GM23338 (cell line): ENCODE measurements at regions not wholly inside any gene's neighbourhood (a gene's known extent, or its start where the extent isn't known, plus 50 kb on each side); places are given as distances from the start of the nearest gene placed in this dataset.

Experiments used
- ATAC-seq: fragments of 200-7000 bp; cut with Tn5 transposase; 3 replicates; pipeline ENCODE4 v1.9.1; 2020
- DNase-seq: peaks from one replicate; pipeline ENCODE4 v3.0.0-alpha.2; 2015; ENCODE audit warnings: low spot score
- H2AFZ ChIP-seq: fragments of 200-600 bp; sonication (generic); 2 replicates; pipeline ENCODE4 v1.8.0; 2016; ENCODE audit warnings: antibody characterized with exemption, mild to moderate bottlenecking, moderate library complexity
- H3F3A ChIP-seq: fragments of 200-600 bp; sonication (generic); replicated peaks from 2 replicates; pipeline ENCODE4 v1.8.0; 2017; ENCODE audit warnings: antibody characterized with exemption, mixed run types, low read depth
- H3K27ac ChIP-seq: fragments of 200-600 bp; sonication (generic); 2 replicates; pipeline ENCODE4 v1.6.1; 2016; ENCODE audit warnings: low read depth
- H3K27me3 ChIP-seq: fragments of 200-600 bp; sonication (generic); 2 replicates; pipeline ENCODE4 v1.8.0; 2016; ENCODE audit warnings: mild to moderate bottlenecking, mixed run types, moderate library complexity; ENCODE audit not compliant: insufficient read depth
- H3K36me3 ChIP-seq: fragments of 200-600 bp; sonication (generic); 2 replicates; pipeline ENCODE4 v1.8.0; 2016; ENCODE audit warnings: mild to moderate bottlenecking; ENCODE audit not compliant: insufficient read depth
- H3K4me1 ChIP-seq: fragments of 200-600 bp; sonication (generic); 2 replicates; pipeline ENCODE4 v1.8.0; 2016; ENCODE audit warnings: mild to moderate bottlenecking, moderate library complexity; ENCODE audit not compliant: insufficient read depth
- H3K4me2 ChIP-seq: fragments of 200-600 bp; sonication (generic); 2 replicates; pipeline ENCODE4 v1.7.1; 2017; ENCODE audit warnings: mixed run types
- H3K4me3 ChIP-seq: fragments of 200-600 bp; sonication (generic); 2 replicates; pipeline ENCODE4 v1.6.1; 2016; ENCODE audit warnings: mixed run types
- H3K79me2 ChIP-seq: fragments of 200-600 bp; sonication (generic); replicated peaks from 2 replicates; pipeline ENCODE4 v1.8.0; 2017; ENCODE audit warnings: mild to moderate bottlenecking; ENCODE audit not compliant: insufficient read depth
- H3K9me2 ChIP-seq: fragments of 200-600 bp; sonication (generic); 2 replicates; pipeline ENCODE4 v1.8.0; 2017; ENCODE audit not compliant: insufficient read depth
- H4K20me1 ChIP-seq: fragments of 200-600 bp; sonication (generic); replicated peaks from 2 replicates; pipeline ENCODE4 v1.8.0; 2017; ENCODE audit warnings: mild to moderate bottlenecking; ENCODE audit not compliant: insufficient read depth
- H3K27ac Mint-ChIP-seq: 2 replicates; pipeline ENCODE4 v1.8.0; 2020; ENCODE audit warnings: inconsistent platforms, mild to moderate bottlenecking, moderate library complexity, mixed read lengths
- H3K27me3 Mint-ChIP-seq: 3 replicates; pipeline ENCODE4 v1.8.0; 2022; ENCODE audit warnings: low read depth, mild to moderate bottlenecking, moderate library complexity, mixed read lengths, inconsistent platforms; ENCODE audit not compliant: insufficient read depth, poor library complexity
- H3K36me3 Mint-ChIP-seq: 3 replicates; pipeline ENCODE4 v1.8.0; 2021; ENCODE audit warnings: low read depth, mild to moderate bottlenecking, inconsistent platforms, moderate library complexity, mixed read lengths
- H3K4me1 Mint-ChIP-seq: 3 replicates; pipeline ENCODE4 v1.8.0; 2020; ENCODE audit warnings: mild to moderate bottlenecking, inconsistent platforms, mixed read lengths
- H3K4me3 Mint-ChIP-seq: 3 replicates; pipeline ENCODE4 v1.8.0; 2021; ENCODE audit warnings: moderate library complexity, mild to moderate bottlenecking, inconsistent platforms, mixed read lengths
- H3K9me3 Mint-ChIP-seq: 3 replicates; pipeline ENCODE4 v1.8.0; 2020; ENCODE audit warnings: moderate library complexity, mild to moderate bottlenecking, inconsistent platforms, mixed read lengths
- CREB1 ChIP-seq: fragments of 250-450 bp; sonication (Bioruptor Pico); IDR thresholded peaks from 2 replicates; pipeline ENCODE4 v1.5.0; 2020; ENCODE audit warnings: low read depth, mild to moderate bottlenecking, moderate library complexity
- EZH2 ChIP-seq: fragments of 200-600 bp; sonication (generic); IDR thresholded peaks from one replicate; pipeline ENCODE4 v1.8.0; 2017; ENCODE audit warnings: antibody characterized with exemption, mild to moderate bottlenecking, low read depth; ENCODE audit not compliant: unreplicated experiment
- EZH2phosphoT487 ChIP-seq: fragments of 200-600 bp; sonication (generic); IDR thresholded peaks from one replicate; pipeline ENCODE4 v1.8.1; 2018; ENCODE audit warnings: antibody characterized with exemption; ENCODE audit not compliant: unreplicated experiment
- NANOG ChIP-seq: IDR thresholded peaks from 2 replicates; pipeline ENCODE4 v1.6.1; 2016; ENCODE audit warnings: antibody characterized with exemption, borderline replicate concordance
- REST ChIP-seq: IDR thresholded peaks from one replicate; pipeline ENCODE4 v1.6.1; 2018; ENCODE audit warnings: antibody characterized with exemption; ENCODE audit not compliant: unreplicated experiment
- STAT1 ChIP-seq: IDR thresholded peaks from one replicate; pipeline ENCODE4 v1.6.1; 2016; ENCODE audit warnings: antibody characterized with exemption; ENCODE audit not compliant: unreplicated experiment
- ZNF114 ChIP-seq: fragments of 250-450 bp; sonication (Bioruptor Pico); IDR thresholded peaks from 2 replicates; pipeline ENCODE4 v1.5.0; 2020; ENCODE audit warnings: mild to moderate bottlenecking, moderate library complexity
- ZNF331 ChIP-seq: fragments of 250-450 bp; sonication (Bioruptor Pico); IDR thresholded peaks from 2 replicates; pipeline ENCODE4 v1.5.0; 2020; ENCODE audit warnings: low read depth, mild to moderate bottlenecking, moderate library complexity
- TF ChIP-seq, protein P1 (sequence below): IDR thresholded peaks from 2 replicates; pipeline ENCODE4 v1.6.1; 2016; ENCODE audit warnings: antibody characterized with exemption

- TF ChIP-seq NANOG, result no peak
- TF ChIP-seq REST, result no peak
- no peak for TF ChIP-seq EZH2
- no peak for TF ChIP-seq EZH2phosphoT487
- TF ChIP-seq, protein P1, sequence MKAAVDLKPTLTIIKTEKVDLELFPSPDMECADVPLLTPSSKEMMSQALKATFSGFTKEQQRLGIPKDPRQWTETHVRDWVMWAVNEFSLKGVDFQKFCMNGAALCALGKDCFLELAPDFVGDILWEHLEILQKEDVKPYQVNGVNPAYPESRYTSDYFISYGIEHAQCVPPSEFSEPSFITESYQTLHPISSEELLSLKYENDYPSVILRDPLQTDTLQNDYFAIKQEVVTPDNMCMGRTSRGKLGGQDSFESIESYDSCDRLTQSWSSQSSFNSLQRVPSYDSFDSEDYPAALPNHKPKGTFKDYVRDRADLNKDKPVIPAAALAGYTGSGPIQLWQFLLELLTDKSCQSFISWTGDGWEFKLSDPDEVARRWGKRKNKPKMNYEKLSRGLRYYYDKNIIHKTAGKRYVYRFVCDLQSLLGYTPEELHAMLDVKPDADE, result no peak
Observed at GRCh38 chr6:167552258-167552630, 227.4 kb downstream of the TTLL2 start (continued).

DNA sequence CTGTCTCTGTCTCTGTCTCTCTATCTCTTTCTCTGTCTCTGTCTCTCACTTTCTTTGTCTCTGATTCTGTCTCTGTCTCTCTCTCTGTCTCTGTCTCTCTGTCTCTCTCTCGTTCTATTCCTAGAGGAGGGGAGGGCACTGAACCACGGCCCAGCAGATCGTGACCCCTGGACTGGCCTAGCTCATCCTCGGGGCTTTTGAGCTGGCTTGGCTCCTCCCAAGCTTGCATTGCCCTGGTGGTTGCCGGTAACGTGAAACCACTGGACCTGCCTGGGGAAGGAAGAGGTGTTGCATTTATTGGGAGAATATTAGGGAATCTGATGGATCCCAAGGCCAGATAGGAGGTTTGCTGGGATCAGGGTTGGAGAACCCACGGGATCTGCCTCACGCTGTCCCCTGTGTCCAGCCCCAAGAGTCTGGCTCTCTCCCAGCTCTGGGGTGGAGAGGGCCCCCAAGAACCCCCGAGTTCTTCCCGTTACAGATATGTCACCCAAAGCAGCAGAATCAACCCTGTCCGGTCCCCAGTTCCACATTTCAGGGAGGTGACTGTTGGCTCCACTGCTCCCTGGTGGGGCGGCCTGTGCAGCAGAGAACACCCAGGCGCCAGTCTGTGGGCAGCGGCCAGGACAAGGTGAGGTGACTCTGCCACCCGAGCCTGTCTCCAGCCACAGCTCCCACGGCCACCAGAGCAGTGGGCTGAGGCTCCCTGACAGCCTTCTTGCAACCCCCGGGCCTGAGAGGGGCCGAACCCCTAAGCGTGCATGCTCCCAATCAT is 228.3 kb downstream of the TTLL2 start:
- no peaks in the 10 kb centered on the region for H3K36me3 ChIP-seq
- H3K9me3 Mint-ChIP-seq, result peaks cover 12% of the 10 kb centered on the region
- H3K27ac Mint-ChIP-seq, result no peak overlapping the region
- peaks cover 5% of the 10 kb centered on the region for H3K27me3 Mint-ChIP-seq
- H3K79me2 ChIP-seq, result no peaks in the 10 kb centered on the region
- no peaks in the 10 kb centered on the region for H3K4me1 ChIP-seq
- H3K27me3 ChIP-seq, result no peaks in the 10 kb centered on the region
- no peak overlapping the region for H2AFZ ChIP-seq
- H3K4me3 Mint-ChIP-seq, result no peak overlapping the region
- peak; percentile 42 for ATAC-seq
- H3K4me1 Mint-ChIP-seq, result peaks cover 4% of the 10 kb centered on the region
- H3K4me2 ChIP-seq, result no peak overlapping the region
- no peaks in the 10 kb centered on the region for H3F3A ChIP-seq
- H4K20me1 ChIP-seq, result no peaks in the 10 kb centered on the region; the same call in 1 of the 2 replicates
- H3K4me3 ChIP-seq, result no peak overlapping the region
- H3K27ac ChIP-seq, result no peak overlapping the region
- peaks cover 7% of the 10 kb centered on the region; the same call in 2 of the 3 replicates for H3K36me3 Mint-ChIP-seq
- H3K9me2 ChIP-seq, result no peaks in the 10 kb centered on the region
- no peak for DNase-seq
- TF ChIP-seq CREB1 (CRISPR knock-in tag), result no peak
- no peak for TF ChIP-seq STAT1
- no peak for TF ChIP-seq ZNF114 (CRISPR knock-in tag)
- TF ChIP-seq, protein P1, result no peak
- no peak for TF ChIP-seq EZH2
- TF ChIP-seq ZNF331 (CRISPR knock-in tag), result no peak
- no peak for TF ChIP-seq REST
